T47D (cell line): ENCODE measurements at regions not wholly inside any gene's neighbourhood (a gene's known extent, or its start where the extent isn't known, plus 50 kb on each side); places are given as distances from the start of the nearest gene placed in this dataset.
"Not testable (repeated sequence)": the region's sequence is repeated elsewhere in the genome, so short reads cannot be mapped to it uniquely, and the experiment has no call there.

Source experiments
- DNase-seq, 2 experiments: peaks; one replicate each; pipeline versions ENCODE4 v3.0.0 to v3.0.0-alpha.2; 2011 to 2012; ENCODE audit warnings: low read depth in 1 of 2, low spot score in 1 of 2
- JUND ChIP-seq: IDR thresholded peaks from 2 replicates; pipeline ENCODE4 v1.6.1; 2012; ENCODE audit warnings: low read depth
- in situ Hi-C: cut with HindIII; loops from 2 replicates; pipeline ENCODE4 v1.10.0; 2016; ENCODE audit warnings: low sequenced_read_pairs, low pct_unique_long_range_greater_than_20kb

- no peak for TF ChIP-seq JUND
- in situ Hi-C loops, result no loop called here
- DNase-seq, result no peak
Measured at GRCh38 chr1:105485207-105485606, 1571.3 kb upstream of the PRMT6 start.

GRCh38 chr1:105492921-105493320 lies 1563.6 kb upstream of the PRMT6 start:
- in situ Hi-C loops, result no loop called here
- peak in 1 of 2 experiments; percentile 2 for DNase-seq
- no peak for TF ChIP-seq JUND

- no peak for TF ChIP-seq JUND
- no peak for DNase-seq
- in situ Hi-C loops, result no loop called here
Measured at GRCh38 chr1:105516068-105516467, 1540.4 kb upstream of the PRMT6 start.

GRCh38 chr1:105533996-105534395 lies 1522.5 kb upstream of the PRMT6 start:
- no peak for DNase-seq
- in situ Hi-C loops, result no loop called here
- no peak for TF ChIP-seq JUND

- in situ Hi-C loops, result no loop called here
- TF ChIP-seq JUND, result no peak
- no peak for DNase-seq
Measured at GRCh38 chr1:105544475-105544874, 1512.0 kb upstream of the PRMT6 start.

GRCh38 chr1:105556266-105556665 lies 1500.2 kb upstream of the PRMT6 start:
- DNase-seq, result no peak
- no peak for TF ChIP-seq JUND
- in situ Hi-C loops, result no loop called here

- TF ChIP-seq JUND, result no peak
- in situ Hi-C loops, result no loop called here
- no peak for DNase-seq
Measured at GRCh38 chr1:105558023-105558422, 1498.5 kb upstream of the PRMT6 start.

- DNase-seq, result no peak
- in situ Hi-C loops, result no loop called here
- no peak for TF ChIP-seq JUND
Measured at GRCh38 chr1:105565006-105565405, 1491.5 kb upstream of the PRMT6 start.

- in situ Hi-C loops, result no loop called here
- DNase-seq, result no peak
- TF ChIP-seq JUND, result no peak
Measured at GRCh38 chr1:105585791-105586190, 1470.7 kb upstream of the PRMT6 start.

GRCh38 chr1:105591681-105592080 lies 1464.8 kb upstream of the PRMT6 start:
- in situ Hi-C loops, result no loop called here
- TF ChIP-seq JUND, result no peak
- no peak for DNase-seq

GRCh38 chr1:105608713-105609112 lies 1447.8 kb upstream of the PRMT6 start:
- DNase-seq, result peak in 1 of 2 experiments; percentile 56
- no peak for TF ChIP-seq JUND
- in situ Hi-C loops, result no loop called here

- no peak for TF ChIP-seq JUND
- in situ Hi-C loops, result no loop called here
Measured at GRCh38 chr1:105626276-105626987, 1430.0 kb upstream of the PRMT6 start.

GRCh38 chr1:105631153-105631744 lies 1425.2 kb upstream of the PRMT6 start:
- in situ Hi-C loops, DNase-seq: not testable (repeated sequence)

More at GRCh38 chr1:105626276-105626987, 1430.0 kb upstream of the PRMT6 start:
- DNase-seq, result no peak
